WTC11 (cell line): ENCODE measurements at regions not wholly inside any gene's neighbourhood (a gene's known extent, or its start where the extent isn't known, plus 50 kb on each side); places are given as distances from the start of the nearest gene placed in this dataset.

Experiments
- ATF3 ChIP-seq: sonication (generic); formaldehyde crosslinking; conservative IDR thresholded peaks from 2 replicates; pipeline ENCODE4 v1.8.1; 2022; ENCODE audit warnings: mild to moderate bottlenecking, missing genetic modification reagents
- CTCF ChIP-seq: fragments of 200-600 bp; IDR thresholded peaks from 2 replicates; pipeline ENCODE4 v1.8.0; 2022; ENCODE audit warnings: antibody characterized with exemption
- ESRRA ChIP-seq: sonication (generic); formaldehyde crosslinking; IDR thresholded peaks from 2 replicates; pipeline ENCODE4 v1.8.1; 2022; ENCODE audit warnings: mild to moderate bottlenecking, missing genetic modification reagents, borderline replicate concordance
- MLX ChIP-seq: sonication (generic); formaldehyde crosslinking; IDR thresholded peaks from 2 replicates; pipeline ENCODE4 v1.8.1; 2023; ENCODE audit warnings: mild to moderate bottlenecking, missing genetic modification reagents, moderate library complexity
- NR2C2 ChIP-seq: sonication (generic); formaldehyde crosslinking; IDR thresholded peaks from 2 replicates; pipeline ENCODE4 v1.8.0; 2022; ENCODE audit warnings: mild to moderate bottlenecking, missing genetic modification reagents
- NR3C1 ChIP-seq: sonication (generic); formaldehyde crosslinking; conservative IDR thresholded peaks from 2 replicates; pipeline ENCODE4 v1.8.1; 2023; ENCODE audit warnings: low read depth, mild to moderate bottlenecking, missing genetic modification reagents
- PRDM15 ChIP-seq: sonication (generic); formaldehyde crosslinking; IDR thresholded peaks from 2 replicates; pipeline ENCODE4 v1.8.0; 2022; ENCODE audit warnings: missing genetic modification reagents
- SMAD4 ChIP-seq: sonication (generic); formaldehyde crosslinking; IDR thresholded peaks from 2 replicates; pipeline ENCODE4 v1.8.0; 2022; ENCODE audit warnings: mild to moderate bottlenecking, missing genetic modification reagents
- STAT6 ChIP-seq: sonication (generic); formaldehyde crosslinking; conservative IDR thresholded peaks from 2 replicates; pipeline ENCODE4 v1.8.1; 2023; ENCODE audit warnings: mild to moderate bottlenecking, low read depth, missing genetic modification reagents, moderate library complexity

GRCh38 chr12:90842477-90842876 is 112.5 kb downstream of the CCER1 start:
- TF ChIP-seq STAT6 (CRISPR knock-in tag) (no peak), CTCF (no peak), PRDM15 (CRISPR knock-in tag) (no peak), MLX (CRISPR knock-in tag) (no peak), ATF3 (CRISPR knock-in tag) (no peak), SMAD4 (CRISPR knock-in tag) (no peak), NR3C1 (no peak), ESRRA (no peak), NR2C2 (no peak)
